Astrocyte (in vitro differentiated cells and primary cell): ENCODE measurements at regions not wholly inside any gene's neighbourhood (a gene's known extent, or its start where the extent isn't known, plus 50 kb on each side); places are given as distances from the start of the nearest gene placed in this dataset.

ENCODE experiments used
- DNase-seq: peaks from one replicate; pipeline ENCODE4 v3.0.0-alpha.2; 2010; ENCODE audit warnings: low read depth
- FAIRE-seq: peaks from 2 replicates; lab custom pipeline; 2011; peaks lifted over from hg19 to GRCh38; lab: Jason Lieb, UNC
- H2AFZ ChIP-seq: 2 replicates; pipeline ENCODE4 v1.6.0; 2012; ENCODE audit warnings: low read depth, low read length, inconsistent platforms
- H3K27ac ChIP-seq: 2 replicates; pipeline ENCODE4 v1.5.1; 2011; ENCODE audit warnings: low read depth, low read length, inconsistent platforms
- H3K27me3 ChIP-seq: 2 replicates; pipeline ENCODE4 v1.6.0; 2011; ENCODE audit warnings: low read length, inconsistent platforms; ENCODE audit not compliant: insufficient read depth
- H3K36me3 ChIP-seq: 2 replicates; pipeline ENCODE4 v1.5.1; 2011; ENCODE audit warnings: low read length, inconsistent platforms; ENCODE audit not compliant: insufficient read depth
- H3K4me1 ChIP-seq: 2 replicates; pipeline ENCODE4 v1.5.1; 2011; ENCODE audit warnings: low read length, inconsistent platforms; ENCODE audit not compliant: insufficient read depth
- H3K4me2 ChIP-seq: 2 replicates; pipeline ENCODE4 v1.6.0; 2012; ENCODE audit warnings: low read length, inconsistent platforms
- H3K4me3 ChIP-seq: 2 replicates; pipeline ENCODE4 v1.5.1; 2011; ENCODE audit warnings: low read depth, mild to moderate bottlenecking, low read length, inconsistent platforms; ENCODE audit not compliant: insufficient read depth
- H3K79me2 ChIP-seq: 2 replicates; pipeline ENCODE4 v1.6.0; 2012; ENCODE audit warnings: mild to moderate bottlenecking, low read length, inconsistent platforms; ENCODE audit not compliant: insufficient read depth
- H3K9ac ChIP-seq: 2 replicates; pipeline ENCODE4 v1.6.0; 2012; ENCODE audit warnings: mild to moderate bottlenecking, low read length, inconsistent platforms
- H3K9me3 ChIP-seq: 2 replicates; pipeline ENCODE4 v1.5.1; 2012; ENCODE audit warnings: low read depth, mild to moderate bottlenecking, low read length, inconsistent platforms; ENCODE audit not compliant: insufficient read depth
- H4K20me1 ChIP-seq: 2 replicates; pipeline ENCODE4 v1.6.0; 2012; ENCODE audit warnings: low read length, inconsistent platforms; ENCODE audit not compliant: insufficient read depth
- H3K27ac Mint-ChIP-seq: one replicate; pipeline ENCODE4 v1.8.0; 2021; ENCODE audit warnings: mild to moderate bottlenecking, mixed read lengths; ENCODE audit not compliant: unreplicated experiment
- H3K27me3 Mint-ChIP-seq: one replicate; pipeline ENCODE4 v1.8.0; 2021; ENCODE audit warnings: low read depth, mixed read lengths; ENCODE audit not compliant: unreplicated experiment
- H3K36me3 Mint-ChIP-seq: one replicate; pipeline ENCODE4 v1.8.0; 2021; ENCODE audit warnings: low read depth, mixed read lengths; ENCODE audit not compliant: unreplicated experiment
- H3K4me1 Mint-ChIP-seq: one replicate; pipeline ENCODE4 v1.8.0; 2021; ENCODE audit warnings: low read depth, mixed read lengths; ENCODE audit not compliant: unreplicated experiment
- H3K4me3 Mint-ChIP-seq: one replicate; pipeline ENCODE4 v1.8.0; 2021; ENCODE audit warnings: mild to moderate bottlenecking, moderate library complexity, mixed read lengths; ENCODE audit not compliant: unreplicated experiment
- H3K9me3 Mint-ChIP-seq: one replicate; pipeline ENCODE4 v1.8.0; 2021; ENCODE audit warnings: mild to moderate bottlenecking, mixed read lengths; ENCODE audit not compliant: unreplicated experiment
- EZH2 ChIP-seq: IDR thresholded peaks from 2 replicates; pipeline ENCODE4 v1.6.1; 2012; ENCODE audit warnings: mild to moderate bottlenecking, low read length, inconsistent platforms; ENCODE audit not compliant: insufficient read depth
- TF ChIP-seq, protein P1 (sequence below): IDR thresholded peaks from 2 replicates; pipeline ENCODE4 v1.5.1; 2011; ENCODE audit warnings: low read depth, mild to moderate bottlenecking, inconsistent platforms, low read length, moderate library complexity; ENCODE audit not compliant: insufficient read depth

DNA sequence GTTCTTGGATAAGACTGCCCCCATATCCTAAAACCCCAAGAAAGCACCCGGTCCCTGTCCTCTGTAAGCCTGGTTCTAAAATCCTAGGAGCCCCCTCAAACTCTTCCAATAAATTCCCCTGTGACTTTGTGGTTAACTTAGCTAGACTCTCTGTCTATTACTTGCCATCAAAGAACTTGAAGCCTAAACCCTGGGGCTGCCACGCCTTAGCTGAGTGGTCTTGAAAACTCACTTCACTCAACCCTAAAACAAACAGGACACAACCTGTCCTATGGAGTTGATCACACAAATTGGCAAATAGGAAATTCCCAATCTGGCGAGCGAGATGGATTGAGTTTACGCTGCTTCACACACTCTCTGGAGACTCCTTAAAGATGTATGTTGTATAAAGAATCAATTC lies 191.4 kb upstream of the SVIL start:
- Mint-ChIP-seq H3K9me3 (peaks cover 12% of the 10 kb centered on the region), H3K4me1 (peaks cover 12% of the 10 kb centered on the region), H3K27ac (no peak overlapping the region), H3K4me3 (no peak overlapping the region), H3K36me3 (no peaks in the 10 kb centered on the region), H3K27me3 (peaks cover 11% of the 10 kb centered on the region)
- Histone ChIP-seq H3K4me2 (no peak overlapping the region), H4K20me1 (no peaks in the 10 kb centered on the region), H3K9me3 (peaks cover 5% of the 10 kb centered on the region), H3K4me1 (no peaks in the 10 kb centered on the region), H3K4me3 (no peak overlapping the region), H3K79me2 (no peaks in the 10 kb centered on the region), H3K27me3 (no peaks in the 10 kb centered on the region), H3K27ac (no peak overlapping the region), H3K36me3 (no peaks in the 10 kb centered on the region), H3K9ac (no peak overlapping the region), H2AFZ (no peak overlapping the region)
- FAIRE-seq (no peak), DNase-seq (no peak)
- TF ChIP-seq EZH2: no peak
- TF ChIP-seq, protein P1, sequence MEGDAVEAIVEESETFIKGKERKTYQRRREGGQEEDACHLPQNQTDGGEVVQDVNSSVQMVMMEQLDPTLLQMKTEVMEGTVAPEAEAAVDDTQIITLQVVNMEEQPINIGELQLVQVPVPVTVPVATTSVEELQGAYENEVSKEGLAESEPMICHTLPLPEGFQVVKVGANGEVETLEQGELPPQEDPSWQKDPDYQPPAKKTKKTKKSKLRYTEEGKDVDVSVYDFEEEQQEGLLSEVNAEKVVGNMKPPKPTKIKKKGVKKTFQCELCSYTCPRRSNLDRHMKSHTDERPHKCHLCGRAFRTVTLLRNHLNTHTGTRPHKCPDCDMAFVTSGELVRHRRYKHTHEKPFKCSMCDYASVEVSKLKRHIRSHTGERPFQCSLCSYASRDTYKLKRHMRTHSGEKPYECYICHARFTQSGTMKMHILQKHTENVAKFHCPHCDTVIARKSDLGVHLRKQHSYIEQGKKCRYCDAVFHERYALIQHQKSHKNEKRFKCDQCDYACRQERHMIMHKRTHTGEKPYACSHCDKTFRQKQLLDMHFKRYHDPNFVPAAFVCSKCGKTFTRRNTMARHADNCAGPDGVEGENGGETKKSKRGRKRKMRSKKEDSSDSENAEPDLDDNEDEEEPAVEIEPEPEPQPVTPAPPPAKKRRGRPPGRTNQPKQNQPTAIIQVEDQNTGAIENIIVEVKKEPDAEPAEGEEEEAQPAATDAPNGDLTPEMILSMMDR: no peak

DNA sequence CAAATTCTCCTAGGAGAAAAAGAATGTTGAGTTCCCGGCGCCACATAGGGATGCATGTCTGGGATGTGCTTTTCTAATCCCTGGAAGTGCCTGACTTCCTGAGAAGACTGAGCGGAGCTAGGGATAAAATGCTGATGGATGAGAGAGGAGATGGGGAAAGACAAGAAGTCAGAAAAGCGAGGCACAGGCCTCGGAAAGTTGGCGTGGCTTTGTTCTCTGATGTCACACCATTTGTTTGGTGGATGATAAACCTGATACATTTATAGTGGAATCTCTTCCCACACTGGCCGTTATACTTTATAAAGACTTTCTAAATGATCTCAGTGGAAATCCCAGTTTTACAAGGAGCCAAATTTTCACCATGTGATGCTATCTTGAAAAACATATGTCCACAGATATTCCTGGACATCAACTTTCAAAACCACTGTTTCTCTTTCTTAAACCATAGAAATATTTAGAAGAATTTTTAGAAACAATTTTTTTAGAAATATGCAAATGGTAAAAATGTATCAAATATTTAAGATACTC lies 188.8 kb upstream of the SVIL start:
- H3K4me3 Mint-ChIP-seq: no peak overlapping the region
- Histone ChIP-seq H4K20me1 (no peaks in the 10 kb centered on the region), H3K27me3 (no peaks in the 10 kb centered on the region), H3K4me3 (no peak overlapping the region), H3K9me3 (no peaks in the 10 kb centered on the region), H3K79me2 (no peaks in the 10 kb centered on the region), H3K9ac (no peak overlapping the region), H3K4me2 (no peak overlapping the region), H3K36me3 (no peaks in the 10 kb centered on the region), H2AFZ (no peak overlapping the region), H3K27ac (no peak overlapping the region), H3K4me1 (no peaks in the 10 kb centered on the region)
- FAIRE-seq (no peak), DNase-seq (no peak)
- no peak overlapping the region for H3K27ac Mint-ChIP-seq
- H3K27me3 Mint-ChIP-seq: peaks cover 12% of the 10 kb centered on the region
- TF ChIP-seq EZH2: no peak
- TF ChIP-seq, protein P1: no peak
- peaks cover 9% of the 10 kb centered on the region for H3K4me1 Mint-ChIP-seq
- peaks cover 5% of the 10 kb centered on the region for H3K9me3 Mint-ChIP-seq
- H3K36me3 Mint-ChIP-seq: no peaks in the 10 kb centered on the region

- Histone ChIP-seq H3K9me3 (no peaks in the 10 kb centered on the region), H3K9ac (no peak overlapping the region), H3K27me3 (no peaks in the 10 kb centered on the region), H2AFZ (no peak overlapping the region), H3K4me2 (no peak overlapping the region), H3K4me3 (no peak overlapping the region), H3K27ac (no peak overlapping the region), H4K20me1 (no peaks in the 10 kb centered on the region), H3K79me2 (no peaks in the 10 kb centered on the region), H3K36me3 (no peaks in the 10 kb centered on the region), H3K4me1 (no peaks in the 10 kb centered on the region)
- FAIRE-seq: no peak
- no peak overlapping the region for H3K27ac Mint-ChIP-seq
- no peaks in the 10 kb centered on the region for H3K4me1 Mint-ChIP-seq
- TF ChIP-seq, protein P1: no peak
- no peak for TF ChIP-seq EZH2
- no peak overlapping the region for H3K4me3 Mint-ChIP-seq
- no peak for DNase-seq
- no peaks in the 10 kb centered on the region for H3K9me3 Mint-ChIP-seq
- no peaks in the 10 kb centered on the region for H3K36me3 Mint-ChIP-seq
- H3K27me3 Mint-ChIP-seq: peaks cover 18% of the 10 kb centered on the region
Measured at GRCh38 chr10:29820890-29821461, 186.2 kb upstream of the SVIL start.
